ENCODE measurements at regions not wholly inside any gene's neighbourhood (a gene's known extent, or its start where the extent isn't known, plus 50 kb on each side); places are given as distances from the start of the nearest gene placed in this dataset.

GRCh38 chr6:14992382-14992781, 253.5 kb upstream of the JARID2 start:
- Histone ChIP-seq H3F3A (replicated peaks; ENCODE audit: insufficient read depth) (no peaks in the 10 kb centered on the region), H3K36me3 (replicated peaks in 1 of 2; ENCODE audit: control insufficient read depth in 1 of 2, insufficient read depth in 2 of 2, low read length in 1 of 2) (no peaks in the 10 kb centered on the region), H3K9me3 (no peaks in the 10 kb centered on the region), H3K79me2 (ENCODE audit: insufficient read depth) (no peaks in the 10 kb centered on the region), H3K4me2 (no peak overlapping the region), H2AFZ (ENCODE audit: low read depth) (no peak overlapping the region), H3K9ac (no peak overlapping the region), H3K4me3 (ENCODE audit: low read depth in 2 of 2, low read length in 1 of 2) (no peak overlapping the region), H3K4me1 (ENCODE audit: control insufficient read depth in 1 of 2, insufficient read depth in 2 of 2, low read depth in 1 of 2, low read length in 1 of 2) (no peaks in the 10 kb centered on the region), H3K27ac (ENCODE audit: low read depth in 2 of 2, low read length in 1 of 2) (no peak overlapping the region), H4K20me1 (ENCODE audit: insufficient read depth) (no peaks in the 10 kb centered on the region), H3K9me2 (no peaks in the 10 kb centered on the region), H3K27me3 (ENCODE audit: insufficient read depth) (no peaks in the 10 kb centered on the region)
- ChIA-PET CTCF (no interaction called here), POLR2A (no interaction called here)
- WGBS (ENCODE audit: low lambda C conversion rate) = 36% methylated on average over 3 of the region's 3 CpGs
- no peak for TF ChIP-seq ZBTB33 (IDR thresholded peaks at IDR 0.05; ENCODE audit: borderline replicate concordance, low read depth)
- TF ChIP-seq EZH2phosphoT487 (IDR thresholded peaks at IDR 0.05; ENCODE audit: borderline replicate concordance, low read depth) = no peak
- no peak for TF ChIP-seq EP300 (IDR thresholded peaks at IDR 0.05; ENCODE audit: borderline replicate concordance in 1 of 2, low read depth in 1 of 2, low read length in 1 of 2)
- TF ChIP-seq MEF2A (IDR thresholded peaks at IDR 0.05; ENCODE audit: borderline replicate concordance, low read depth) = no peak
- no peak for TF ChIP-seq PBX3 (IDR thresholded peaks at IDR 0.05)
- no peak for TF ChIP-seq TEAD4 (IDR thresholded peaks at IDR 0.05; ENCODE audit: borderline replicate concordance, insufficient read depth)
- no peak for TF ChIP-seq SMC3 (IDR thresholded peaks at IDR 0.05; ENCODE audit: low read depth, low read length)
- TF ChIP-seq RFX5 (IDR thresholded peaks at IDR 0.05; ENCODE audit: low read length) = no peak
- TF ChIP-seq GABPA (IDR thresholded peaks at IDR 0.05; ENCODE audit: low read depth) = no peak
- TF ChIP-seq POLR2AphosphoS5 (IDR thresholded peaks at IDR 0.05; ENCODE audit: low read depth, low read length) = no peak
- no peak for TF ChIP-seq CTCF (IDR thresholded peaks at IDR 0.05)
- DNase-seq = no peak

DNA sequence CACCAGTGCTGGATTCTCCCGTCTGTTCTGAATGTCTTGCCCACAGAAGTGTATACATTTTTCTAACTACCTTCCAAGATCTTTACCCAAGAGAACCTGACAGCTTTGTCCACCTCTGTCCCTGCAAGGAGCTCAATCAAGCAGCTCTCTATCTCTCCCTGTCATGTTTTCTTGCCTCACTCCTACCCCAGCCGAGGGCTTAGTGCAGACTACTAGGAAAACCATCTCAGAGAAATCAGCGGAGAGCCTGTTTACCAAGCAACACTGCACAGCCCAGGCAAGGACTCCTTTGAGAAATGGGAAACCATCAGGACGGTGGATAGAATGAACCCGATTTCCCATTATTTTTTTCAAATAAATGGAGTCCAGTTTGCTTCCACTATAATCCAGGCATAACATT, 250.7 kb upstream of the JARID2 start:
- no peaks in the 10 kb centered on the region for H4K20me1 ChIP-seq (ENCODE audit: insufficient read depth)
- 58% methylated on average over 5 of the region's 5 CpGs for WGBS (ENCODE audit: low lambda C conversion rate)
- ChIA-PET CTCF (no interaction called here), POLR2A (no interaction called here)
- no peaks in the 10 kb centered on the region for H3K4me1 ChIP-seq (ENCODE audit: control insufficient read depth in 1 of 2, insufficient read depth in 2 of 2, low read depth in 1 of 2, low read length in 1 of 2)
- no peaks in the 10 kb centered on the region for H3K79me2 ChIP-seq (ENCODE audit: insufficient read depth)
- H3K4me3 ChIP-seq (ENCODE audit: low read depth in 2 of 2, low read length in 1 of 2) = no peak overlapping the region
- H3K36me3 ChIP-seq (replicated peaks in 1 of 2; ENCODE audit: control insufficient read depth in 1 of 2, insufficient read depth in 2 of 2, low read length in 1 of 2) = no peaks in the 10 kb centered on the region
- no peak overlapping the region for H2AFZ ChIP-seq (ENCODE audit: low read depth)
- no peaks in the 10 kb centered on the region for H3F3A ChIP-seq (replicated peaks; ENCODE audit: insufficient read depth)
- no peak for TF ChIP-seq FOSL2 (IDR thresholded peaks at IDR 0.05; ENCODE audit: borderline replicate concordance, low read depth)
- no peak for DNase-seq
- H3K9me3 ChIP-seq = no peaks in the 10 kb centered on the region
- no peaks in the 10 kb centered on the region for H3K9me2 ChIP-seq
- H3K9ac ChIP-seq = no peak overlapping the region
- H3K27me3 ChIP-seq (ENCODE audit: insufficient read depth) = no peaks in the 10 kb centered on the region
- no peak overlapping the region for H3K4me2 ChIP-seq
- no peak overlapping the region for H3K27ac ChIP-seq (ENCODE audit: low read depth in 2 of 2, low read length in 1 of 2)

All from SK-N-SH (cell line).